CD4-positive, alpha-beta T cell treated with Interleukin-6 for 4 hours (primary cell): ENCODE measurements at regions not wholly inside any gene's neighbourhood (a gene's known extent, or its start where the extent isn't known, plus 50 kb on each side); places are given as distances from the start of the nearest gene placed in this dataset.
"Not testable (repeated sequence)": the region's sequence is repeated elsewhere in the genome, so short reads cannot be mapped to it uniquely, and the experiment has no call there.

Source experiments
- DNase-seq: peaks from one replicate; pipeline ENCODE4 v3.0.0-alpha.2; 2020; ENCODE audit warnings: mixed read lengths

GRCh38 chr10:105770524-105771212 lies 1129.6 kb downstream of the SORCS3 start:
- no peak for DNase-seq

- DNase-seq = no peak
Measured at GRCh38 chr10:105769248-105770184, 1128.4 kb downstream of the SORCS3 start.

DNA sequence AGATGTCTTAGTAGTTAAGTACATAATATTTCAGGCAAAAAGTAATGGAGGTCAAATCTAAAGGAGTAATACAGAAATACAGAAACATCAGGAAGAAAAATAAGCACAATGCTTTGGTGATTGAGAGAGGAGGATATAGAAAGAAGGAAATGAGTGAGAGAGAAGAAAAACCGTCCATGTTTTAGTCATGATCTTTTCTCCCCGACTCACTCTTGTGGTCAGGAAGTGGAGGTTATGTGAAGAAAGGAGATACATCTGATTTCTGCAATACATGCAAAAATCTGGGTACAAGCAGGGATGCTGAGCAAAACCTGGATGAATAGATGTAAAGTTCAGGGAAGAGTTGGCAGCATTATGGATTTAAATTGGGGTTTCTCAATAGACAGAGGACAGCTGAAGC lies 1122.5 kb downstream of the SORCS3 start:
- DNase-seq = no peak

DNA sequence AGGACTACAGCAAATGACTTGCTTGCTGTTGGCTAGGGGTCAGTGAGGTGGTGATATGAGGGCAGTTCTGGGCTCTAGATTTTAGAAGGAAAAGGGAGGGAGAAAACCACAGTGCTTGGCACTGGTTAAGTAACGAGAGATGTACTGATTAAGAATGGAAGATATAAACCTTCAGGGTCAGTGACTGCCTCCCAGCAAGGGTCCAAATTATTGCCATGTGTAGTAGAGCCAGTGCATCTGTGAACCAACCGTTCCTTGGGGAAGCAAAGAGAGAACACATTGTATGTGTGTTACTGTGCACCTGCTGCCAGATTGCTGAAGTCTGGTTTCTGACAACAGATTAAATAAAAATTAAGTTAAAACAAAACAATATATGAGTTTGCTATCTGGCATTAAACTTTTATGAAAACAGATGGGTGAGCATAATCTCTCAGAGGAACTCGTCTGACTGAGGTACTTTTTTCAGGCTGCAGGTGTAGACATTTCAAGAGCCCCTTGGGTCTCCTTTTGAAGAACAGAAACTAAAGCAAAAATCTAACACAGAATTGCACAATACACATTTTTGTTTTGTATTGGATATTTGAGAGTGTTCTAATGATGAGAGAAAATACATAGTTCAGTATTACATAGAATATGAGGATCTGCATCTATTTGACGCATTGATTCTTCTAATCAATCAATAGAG lies 1120.6 kb downstream of the SORCS3 start:
- DNase-seq = no peak

DNA sequence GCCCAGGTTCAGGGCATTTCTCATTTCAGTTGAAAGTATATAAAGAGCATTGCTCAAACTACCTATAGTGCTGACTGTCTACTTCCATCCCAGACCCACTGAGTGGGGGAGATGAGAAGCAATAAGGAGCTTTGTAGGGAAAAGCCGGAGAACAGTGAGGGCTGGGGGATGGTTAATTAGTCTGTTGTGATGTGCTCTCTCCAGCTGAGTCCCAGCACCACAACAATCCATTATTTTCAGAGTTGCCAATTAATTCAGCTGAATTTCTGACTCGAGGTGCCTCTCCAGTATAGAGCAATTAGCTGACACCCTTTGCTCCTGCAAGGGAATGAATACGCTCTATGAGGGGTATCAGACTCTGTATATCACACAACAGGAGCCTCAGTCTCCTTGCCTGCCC lies 1118.6 kb downstream of the SORCS3 start:
- no peak for DNase-seq

GRCh38 chr10:105758209-105758998 lies 1117.3 kb downstream of the SORCS3 start:
- no peak for DNase-seq

DNA sequence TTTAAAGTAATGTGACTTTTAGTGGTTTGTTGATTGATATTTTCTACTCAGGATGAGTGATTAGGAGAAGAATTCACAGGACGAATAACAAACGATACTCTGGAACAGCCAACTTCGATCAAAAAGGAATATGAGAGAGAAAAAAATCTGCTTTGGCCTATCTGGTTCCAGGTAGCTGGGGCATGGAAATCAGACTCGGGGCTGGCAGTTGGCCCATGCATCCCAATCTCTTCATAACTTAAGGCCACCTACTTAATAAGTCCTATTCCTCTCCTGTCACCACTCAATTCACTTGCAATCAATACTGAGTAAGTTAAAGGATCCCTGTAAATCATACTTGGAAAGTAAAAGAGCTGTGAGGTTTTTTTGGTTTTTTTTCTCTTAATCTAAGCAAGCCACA lies 1116.2 kb downstream of the SORCS3 start:
- no peak for DNase-seq

DNA sequence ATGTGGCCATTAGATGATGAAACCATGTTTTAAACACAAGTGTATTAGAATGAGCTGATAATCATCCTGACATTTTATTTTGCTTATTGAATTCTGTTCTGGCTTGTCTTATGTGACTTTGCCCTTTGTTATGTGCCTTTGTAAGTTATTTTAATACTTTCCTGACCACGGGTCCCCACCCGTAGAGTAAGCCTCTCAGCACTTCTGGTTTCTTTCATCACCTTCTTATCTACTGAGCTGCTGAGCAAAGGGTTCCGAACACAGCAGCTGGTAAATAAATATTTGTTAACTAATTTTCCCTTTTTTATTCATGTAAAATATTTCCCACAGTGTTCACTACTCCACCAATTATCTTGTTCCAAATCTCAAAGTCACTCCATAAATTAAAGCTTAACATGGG lies 1115.3 kb downstream of the SORCS3 start:
- DNase-seq = no peak

DNA sequence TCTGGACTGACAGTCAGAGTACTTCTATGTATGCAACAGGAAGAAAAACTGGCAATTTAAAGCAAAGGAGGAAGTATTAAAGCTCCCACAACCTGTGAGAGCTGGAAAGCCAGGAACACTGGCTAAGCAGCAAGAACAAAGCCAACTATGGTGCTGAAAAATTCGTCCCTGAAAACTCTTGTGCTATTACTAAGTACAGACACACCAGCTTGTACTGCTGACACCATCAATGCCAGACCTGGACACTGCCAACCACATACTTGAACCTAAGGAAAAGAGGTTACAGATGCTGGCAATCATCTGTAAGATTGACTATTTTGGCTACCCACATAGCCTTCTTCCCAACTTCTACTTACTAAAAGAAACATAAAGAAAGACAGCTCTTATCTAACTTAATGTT lies 1110.6 kb downstream of the SORCS3 start:
- no peak for DNase-seq

- DNase-seq = no peak
Measured at GRCh38 chr10:105745596-105746148, 1104.6 kb downstream of the SORCS3 start.

DNA sequence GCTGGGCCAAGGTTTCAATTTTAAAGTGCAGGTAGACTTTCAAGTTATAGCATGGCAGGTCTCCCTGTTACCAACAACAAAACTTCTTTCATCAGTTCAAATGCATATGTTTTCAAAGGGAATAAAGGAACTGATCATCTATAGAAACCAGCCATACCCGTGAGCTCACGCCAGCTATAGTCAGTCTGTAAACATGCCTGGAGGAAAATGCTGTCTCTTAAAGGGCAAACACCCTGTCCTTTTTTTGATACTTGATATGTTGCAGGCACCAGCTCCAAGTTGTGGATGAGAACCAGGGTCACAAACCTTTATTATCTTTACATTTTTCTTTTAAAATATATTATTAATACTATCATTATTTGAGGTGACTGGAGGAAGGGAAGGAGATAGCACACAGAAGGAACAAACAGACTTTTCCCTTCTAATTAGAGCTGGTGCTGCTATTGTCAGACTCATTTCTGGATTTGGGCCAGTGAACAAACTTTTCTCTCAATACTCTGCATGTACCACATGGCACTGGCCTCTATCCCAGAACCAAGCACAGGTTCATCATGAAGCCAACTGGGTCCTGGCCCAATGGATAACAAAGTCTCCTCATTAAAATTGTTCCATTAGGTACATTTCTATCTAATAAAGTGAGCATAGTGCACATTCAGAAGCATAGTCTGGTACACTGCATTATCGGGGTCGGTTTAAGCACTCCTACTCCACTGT lies 1102.4 kb downstream of the SORCS3 start:
- no peak for DNase-seq

GRCh38 chr10:105742923-105743322 lies 1101.8 kb downstream of the SORCS3 start:
- no peak for DNase-seq

GRCh38 chr10:105742184-105742583 lies 1101.1 kb downstream of the SORCS3 start:
- no peak for DNase-seq

GRCh38 chr10:105734479-105734878 lies 1093.4 kb downstream of the SORCS3 start:
- DNase-seq = no peak

DNA sequence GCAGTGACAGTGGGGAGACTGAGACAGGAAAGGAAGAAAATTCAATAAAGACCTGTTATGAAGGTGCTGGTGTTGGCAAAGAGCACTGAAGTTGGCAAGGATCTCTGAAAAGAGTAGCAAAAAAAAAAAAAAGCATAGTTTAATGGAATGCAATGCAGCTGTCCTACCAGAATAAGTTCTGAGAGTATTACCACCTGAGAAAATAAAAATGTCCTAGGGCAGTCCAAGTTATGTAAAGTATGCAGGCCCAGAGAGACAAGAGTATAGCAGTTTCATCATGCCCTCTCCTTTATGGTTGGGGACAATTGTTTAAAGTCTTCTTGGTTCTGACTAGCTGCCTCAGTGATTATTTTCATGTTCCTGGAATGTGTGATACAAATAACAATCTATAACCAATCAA lies 1092.8 kb downstream of the SORCS3 start:
- DNase-seq = no peak

DNA sequence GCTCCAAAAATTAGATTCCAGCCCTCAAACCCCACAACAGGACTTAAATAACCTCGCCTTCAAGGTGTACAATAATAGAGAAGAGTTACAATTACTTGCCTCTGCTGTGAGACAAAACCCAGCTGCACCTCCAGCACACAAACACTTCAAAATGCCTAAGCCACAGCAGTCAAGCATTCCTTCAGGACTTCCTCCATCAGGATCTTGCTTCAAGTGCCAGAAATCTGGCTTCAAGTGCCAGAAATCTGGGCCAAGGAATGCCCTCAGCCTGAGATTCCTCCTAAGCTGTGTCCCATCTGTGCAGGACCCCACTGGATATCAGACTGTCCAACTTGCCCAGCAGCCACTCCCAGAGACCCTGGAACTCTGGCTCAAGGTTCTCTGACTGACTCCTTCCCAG lies 1088.3 kb downstream of the SORCS3 start:
- DNase-seq = no peak

DNA sequence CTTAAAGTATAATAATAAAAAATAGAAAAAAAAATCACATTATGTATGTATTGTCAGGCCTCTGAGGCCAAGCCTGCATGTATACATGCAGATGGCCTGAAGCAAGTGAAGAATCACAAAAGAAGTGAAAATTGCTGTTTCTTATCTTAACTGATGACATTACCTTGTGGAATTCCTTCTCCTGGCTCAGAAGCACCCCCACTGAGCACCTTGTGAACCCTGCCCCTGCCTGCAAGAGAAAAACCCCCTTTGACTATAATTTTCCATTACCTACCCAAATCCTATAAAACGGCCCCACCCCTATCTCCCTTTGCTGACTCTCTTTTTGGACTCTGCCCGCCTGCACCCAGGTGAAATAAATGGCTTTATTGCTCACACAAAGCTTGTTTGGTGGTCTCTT lies 1086.5 kb downstream of the SORCS3 start:
- DNase-seq = not testable (repeated sequence)

GRCh38 chr10:105727131-105727530 lies 1086.0 kb downstream of the SORCS3 start:
- no peak for DNase-seq

- no peak for DNase-seq
Measured at GRCh38 chr10:105726149-105726548, 1085.1 kb downstream of the SORCS3 start.

- DNase-seq = no peak
Measured at GRCh38 chr10:105725007-105725406, 1083.9 kb downstream of the SORCS3 start.

DNA sequence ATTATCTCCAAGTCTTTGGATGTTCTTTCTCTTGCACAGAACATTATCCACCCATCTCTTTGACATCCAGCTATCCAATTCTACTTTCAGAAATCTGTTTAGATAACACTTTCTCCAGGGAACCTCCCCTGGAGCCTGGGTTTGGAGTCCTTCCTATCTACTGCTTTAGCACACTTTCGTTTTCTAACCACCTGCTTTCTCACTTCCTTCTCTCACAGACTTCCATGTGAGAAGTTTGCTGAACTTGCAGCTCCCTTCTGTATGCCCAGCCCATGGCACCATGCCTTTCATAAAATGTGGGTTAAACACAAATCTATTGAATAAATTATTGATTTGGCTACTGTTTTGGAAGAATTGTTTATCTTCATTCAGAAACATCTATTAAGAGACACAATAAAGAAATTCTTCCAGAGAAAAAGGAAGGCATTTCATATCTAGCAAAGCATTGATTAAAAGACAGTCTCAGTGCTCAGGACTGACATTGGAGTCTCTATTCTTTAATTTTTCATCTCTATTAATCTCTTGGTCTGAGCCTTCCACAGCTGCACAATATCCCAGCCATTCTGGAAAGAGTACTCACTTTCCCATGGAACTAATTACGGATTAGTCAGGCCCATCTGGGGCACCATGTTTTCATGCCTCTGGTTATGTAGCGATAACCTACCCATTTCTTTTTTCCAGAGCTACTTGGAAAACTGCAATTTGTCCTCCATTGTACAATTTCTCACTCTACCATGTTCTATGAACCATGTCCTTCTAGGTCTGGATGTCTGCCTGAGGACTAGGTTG lies 1077.3 kb downstream of the SORCS3 start:
- DNase-seq = no peak
